Stimulated activated naive CD8-positive, alpha-beta T cell treated with anti-CD3 and anti-CD28 coated beads, Interleukin-15, Interleukin-2, amounts not matched to agents 100 ng/mL and 50 ng/mL, for 24 hours (primary cell): ENCODE measurements at regions not wholly inside any gene's neighbourhood (a gene's known extent, or its start where the extent isn't known, plus 50 kb on each side); places are given as distances from the start of the nearest gene placed in this dataset.
"Not testable (repeated sequence)": the region's sequence is repeated elsewhere in the genome, so short reads cannot be mapped to it uniquely, and the experiment has no call there.

ENCODE experiments used
- H3K27ac Mint-ChIP-seq: one replicate; pipeline ENCODE4 v1.8.0; 2021; ENCODE audit warnings: mild to moderate bottlenecking, mixed read lengths
- H3K27me3 Mint-ChIP-seq: one replicate; pipeline ENCODE4 v1.8.0; 2021; ENCODE audit warnings: mixed read lengths
- H3K36me3 Mint-ChIP-seq: one replicate; pipeline ENCODE4 v1.8.0; 2021; ENCODE audit warnings: low read depth, mixed read lengths
- H3K4me1 Mint-ChIP-seq: one replicate; pipeline ENCODE4 v1.8.0; 2021; ENCODE audit warnings: low read depth, mixed read lengths
- H3K4me3 Mint-ChIP-seq: one replicate; pipeline ENCODE4 v1.8.0; 2021; ENCODE audit warnings: mild to moderate bottlenecking, mixed read lengths
- H3K9me3 Mint-ChIP-seq: one replicate; pipeline ENCODE4 v1.8.0; 2021; ENCODE audit warnings: mixed read lengths

- Mint-ChIP-seq H3K4me1 (peaks cover 3% of the 10 kb centered on the region), H3K27ac (peak overlapping the region; percentile 81), H3K36me3 (no peaks in the 10 kb centered on the region), H3K9me3 (no peaks in the 10 kb centered on the region), H3K4me3 (peak overlapping the region; percentile 76), H3K27me3 (peaks cover 17% of the 10 kb centered on the region)
These were observed 94.7 kb upstream of the OR4E1 start for GRCh38 chr14:21768116-21768874.

DNA sequence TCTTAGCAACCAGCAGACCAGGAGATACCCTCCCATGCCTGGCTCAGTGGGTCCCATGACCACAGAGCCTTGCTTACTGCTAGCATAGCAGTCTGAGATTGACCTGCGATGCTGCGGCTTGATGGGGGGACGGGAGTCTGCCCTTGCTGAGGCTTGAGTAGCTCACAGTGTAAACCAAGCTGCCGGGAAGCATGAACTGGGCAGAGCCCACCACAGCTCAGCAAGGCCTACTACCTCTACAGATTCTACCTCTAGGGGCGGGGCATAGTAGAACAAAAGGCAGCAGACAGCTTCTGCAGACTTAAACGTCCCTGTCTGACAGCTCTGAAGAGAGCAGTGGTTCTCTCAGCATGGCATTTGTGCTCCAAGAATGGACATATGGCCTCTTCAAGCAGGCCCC lies 86.7 kb upstream of the OR4E1 start:
- not testable (repeated sequence) for H3K4me3 Mint-ChIP-seq, H3K4me1 Mint-ChIP-seq
- peaks cover 23% of the 10 kb centered on the region for H3K27me3 Mint-ChIP-seq

GRCh38 chr14:21749306-21749868 lies 75.8 kb upstream of the OR4E1 start:
- peak overlapping the region; percentile 68 for H3K4me3 Mint-ChIP-seq
- H3K36me3 Mint-ChIP-seq = no peaks in the 10 kb centered on the region
- H3K27ac Mint-ChIP-seq = peak overlapping the region; percentile 66

More for the DNA sequence above, 86.7 kb upstream of the OR4E1 start:
- H3K27ac Mint-ChIP-seq, H3K36me3 Mint-ChIP-seq, H3K9me3 Mint-ChIP-seq: not testable (repeated sequence)

GRCh38 chr14:21748869-21749303 lies 75.3 kb upstream of the OR4E1 start:
- H3K36me3 Mint-ChIP-seq = no peaks in the 10 kb centered on the region
- H3K4me1 Mint-ChIP-seq = peaks cover 11% of the 10 kb centered on the region
- peak overlapping the region; percentile 68 for H3K4me3 Mint-ChIP-seq
- peaks cover 24% of the 10 kb centered on the region for H3K27me3 Mint-ChIP-seq
- no peaks in the 10 kb centered on the region for H3K9me3 Mint-ChIP-seq
- peak overlapping the region; percentile 66 for H3K27ac Mint-ChIP-seq

More at GRCh38 chr14:21749306-21749868, 75.8 kb upstream of the OR4E1 start:
- peaks cover 24% of the 10 kb centered on the region for H3K27me3 Mint-ChIP-seq
- peaks cover 11% of the 10 kb centered on the region for H3K4me1 Mint-ChIP-seq
- no peaks in the 10 kb centered on the region for H3K9me3 Mint-ChIP-seq

GRCh38 chr14:21735639-21736307 lies 62.2 kb upstream of the OR4E1 start:
- Mint-ChIP-seq H3K27ac (peak overlapping the region; percentile 38), H3K36me3 (no peaks in the 10 kb centered on the region), H3K27me3 (peaks cover 51% of the 10 kb centered on the region), H3K4me1 (peaks cover 5% of the 10 kb centered on the region), H3K4me3 (peak overlapping the region; percentile 66), H3K9me3 (no peaks in the 10 kb centered on the region)

DNA sequence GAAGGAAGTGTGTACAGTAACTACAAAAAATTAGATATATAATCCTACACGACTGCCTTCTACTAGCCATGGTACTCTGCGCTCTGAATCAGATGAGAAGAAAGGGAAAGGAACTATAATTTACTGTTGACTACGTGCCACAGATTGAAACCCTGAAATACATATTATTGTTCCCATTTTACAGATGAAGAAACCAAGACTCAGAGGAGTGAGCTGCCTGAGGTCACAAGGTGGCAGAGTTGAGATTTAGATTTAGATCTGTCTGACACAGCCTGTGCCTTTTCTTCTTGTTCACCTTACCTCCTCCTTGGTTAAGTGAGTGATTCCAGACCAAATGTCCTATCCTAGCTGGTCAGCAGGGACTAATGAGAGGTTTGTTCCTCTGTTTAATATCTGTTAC lies 61.6 kb upstream of the OR4E1 start:
- no peaks in the 10 kb centered on the region for H3K36me3 Mint-ChIP-seq
- peaks cover 5% of the 10 kb centered on the region for H3K4me1 Mint-ChIP-seq
- H3K27ac Mint-ChIP-seq = peak overlapping the region; percentile 32
- H3K4me3 Mint-ChIP-seq = peak overlapping the region; percentile 28
- no peaks in the 10 kb centered on the region for H3K9me3 Mint-ChIP-seq
- peaks cover 47% of the 10 kb centered on the region for H3K27me3 Mint-ChIP-seq

- Mint-ChIP-seq H3K4me3 (peak overlapping the region; percentile 64), H3K27me3 (peaks cover 40% of the 10 kb centered on the region), H3K27ac (peak overlapping the region; percentile 46), H3K4me1 (peaks cover 5% of the 10 kb centered on the region), H3K36me3 (no peaks in the 10 kb centered on the region), H3K9me3 (no peaks in the 10 kb centered on the region)
These were observed 60.9 kb upstream of the OR4E1 start for GRCh38 chr14:21734457-21735074.

DNA sequence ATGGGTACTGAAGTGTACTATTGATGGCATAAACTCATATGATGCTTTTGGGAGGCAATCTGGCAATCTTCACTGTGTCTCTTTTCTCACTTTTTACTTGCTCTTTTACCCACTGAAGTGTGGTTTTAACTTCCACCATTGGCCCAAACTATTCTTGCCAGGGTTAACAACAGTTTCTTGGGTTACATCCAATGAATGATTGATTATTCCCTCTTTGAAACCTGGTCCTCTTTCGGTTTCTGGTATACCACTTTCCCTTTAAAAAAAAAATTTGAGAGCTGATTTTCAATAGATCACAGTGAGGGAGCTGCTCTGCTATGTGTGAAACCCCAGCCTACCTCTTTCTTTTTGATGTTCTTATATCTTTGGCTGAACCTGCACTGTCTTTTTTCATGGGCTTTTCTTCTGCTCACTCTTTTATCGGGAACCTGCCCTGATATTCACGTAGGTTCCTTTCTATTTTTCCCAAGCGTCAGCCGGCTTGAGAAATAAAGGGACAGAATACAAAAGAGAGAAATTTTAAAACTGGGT lies 56.1 kb upstream of the OR4E1 start:
- H3K4me1 Mint-ChIP-seq = peaks cover 5% of the 10 kb centered on the region
- peaks cover 28% of the 10 kb centered on the region for H3K27me3 Mint-ChIP-seq
- peak overlapping the region; percentile 58 for H3K4me3 Mint-ChIP-seq
- H3K27ac Mint-ChIP-seq = no peak overlapping the region
- H3K9me3 Mint-ChIP-seq = no peaks in the 10 kb centered on the region
- no peaks in the 10 kb centered on the region for H3K36me3 Mint-ChIP-seq

GRCh38 chr14:21725250-21725649 lies 51.6 kb upstream of the OR4E1 start:
- Mint-ChIP-seq H3K27me3 (peaks cover 34% of the 10 kb centered on the region), H3K27ac (no peak overlapping the region)

DNA sequence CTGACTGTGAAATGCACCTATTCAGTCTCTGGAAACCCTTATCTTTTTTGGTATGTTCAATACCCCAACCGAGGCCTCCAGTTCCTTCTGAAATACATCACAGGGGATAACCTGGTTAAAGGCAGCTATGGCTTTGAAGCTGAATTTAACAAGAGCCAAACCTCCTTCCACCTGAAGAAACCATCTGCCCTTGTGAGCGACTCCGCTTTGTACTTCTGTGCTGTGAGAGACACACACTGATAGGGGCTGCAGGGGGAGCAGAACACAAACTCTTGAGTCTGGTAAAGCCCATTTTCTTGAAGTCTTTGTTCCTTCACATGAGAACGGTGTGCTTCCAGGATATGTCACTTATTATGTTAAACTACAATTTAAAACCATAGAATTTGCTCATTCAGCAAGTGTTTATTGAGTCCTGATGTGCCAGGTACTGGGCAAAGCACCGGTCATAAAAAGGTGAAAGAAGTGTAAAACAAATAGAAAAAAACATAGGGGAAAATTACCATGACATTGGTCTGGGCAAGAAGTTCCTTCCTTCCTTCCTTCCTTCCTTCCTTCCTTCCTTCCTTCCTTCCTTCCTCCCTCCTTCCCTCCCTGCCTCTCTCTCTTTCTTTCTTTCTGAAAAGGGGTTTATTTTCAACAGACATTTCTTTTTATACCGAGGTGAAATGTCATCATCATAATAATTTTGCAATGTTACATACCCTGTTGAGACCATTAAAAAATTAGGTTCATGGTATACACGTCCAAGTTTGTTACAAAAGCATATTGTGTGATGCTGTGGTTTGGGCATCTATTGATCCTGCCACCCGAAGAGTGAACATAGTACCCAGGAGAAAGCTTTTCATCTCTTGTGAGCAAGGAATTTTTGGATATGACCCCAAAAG lies 50.7 kb upstream of the OR4E1 start:
- no peaks in the 10 kb centered on the region for H3K36me3 Mint-ChIP-seq
- H3K4me3 Mint-ChIP-seq = peak overlapping the region; percentile 82
- H3K27me3 Mint-ChIP-seq = peaks cover 42% of the 10 kb centered on the region
- no peaks in the 10 kb centered on the region for H3K9me3 Mint-ChIP-seq
- peak overlapping the region; percentile 41 for H3K27ac Mint-ChIP-seq
- no peaks in the 10 kb centered on the region for H3K4me1 Mint-ChIP-seq

More at GRCh38 chr14:21725250-21725649, 51.6 kb upstream of the OR4E1 start:
- Mint-ChIP-seq H3K9me3 (no peaks in the 10 kb centered on the region), H3K4me1 (no peaks in the 10 kb centered on the region), H3K4me3 (no peak overlapping the region), H3K36me3 (no peaks in the 10 kb centered on the region)

DNA sequence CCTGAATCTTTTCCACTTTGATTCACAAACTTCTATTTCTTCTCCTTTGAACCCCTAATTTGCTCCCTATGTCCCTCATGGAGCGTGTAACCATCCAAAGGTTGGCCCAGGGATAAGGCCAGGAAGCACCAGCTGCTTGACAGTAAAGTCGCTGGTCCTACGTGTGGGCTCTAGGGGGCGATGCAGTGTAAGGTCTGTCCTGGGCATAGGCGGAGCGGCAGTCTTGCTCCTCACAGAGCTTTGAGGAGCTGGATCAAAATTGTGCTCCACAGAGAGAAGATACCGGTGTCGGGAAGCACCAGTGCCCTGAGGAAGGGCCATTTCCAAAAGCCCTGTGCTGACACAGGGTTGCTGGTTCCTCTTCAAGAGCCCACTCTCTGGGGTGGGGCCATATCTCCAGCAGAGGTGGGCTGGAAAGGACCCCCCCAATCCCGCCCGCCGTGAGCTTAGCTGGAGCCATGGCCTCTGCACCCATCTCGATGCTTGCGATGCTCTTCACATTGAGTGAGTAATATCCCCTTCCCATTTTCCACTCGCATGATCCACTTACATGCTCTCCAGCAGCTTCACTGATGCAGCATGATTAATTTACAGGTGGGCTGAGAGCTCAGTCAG lies 49.9 kb upstream of the OR4E1 start:
- Mint-ChIP-seq H3K36me3 (no peaks in the 10 kb centered on the region), H3K27me3 (peaks cover 48% of the 10 kb centered on the region), H3K4me3 (peak overlapping the region; percentile 82), H3K27ac (peak overlapping the region; percentile 41), H3K9me3 (no peaks in the 10 kb centered on the region), H3K4me1 (no peaks in the 10 kb centered on the region)
